ENCODE measurements at regions not wholly inside any gene's neighbourhood (a gene's known extent, or its start where the extent isn't known, plus 50 kb on each side); places are given as distances from the start of the nearest gene placed in this dataset.

GRCh38 chr5:158570502-158570901, 529.2 kb downstream of the EBF1 start:
- intact Hi-C loops (cut with micrococcal nuclease): no loop called here
- no peak for TF ChIP-seq CTCF (IDR thresholded peaks at IDR 0.05; ENCODE audit: borderline replicate concordance)
- no peak for DNase-seq
- Histone ChIP-seq H3K36me3 (no peaks in the 10 kb centered on the region), H3K4me1 (no peaks in the 10 kb centered on the region), H3K27ac (replicated peaks) (no peak overlapping the region), H3K4me3 (no peak overlapping the region), H3K9me3 (replicated peaks) (peaks cover 7% of the 10 kb centered on the region), H3K27me3 (ENCODE audit: low read depth) (no peaks in the 10 kb centered on the region)

DNA sequence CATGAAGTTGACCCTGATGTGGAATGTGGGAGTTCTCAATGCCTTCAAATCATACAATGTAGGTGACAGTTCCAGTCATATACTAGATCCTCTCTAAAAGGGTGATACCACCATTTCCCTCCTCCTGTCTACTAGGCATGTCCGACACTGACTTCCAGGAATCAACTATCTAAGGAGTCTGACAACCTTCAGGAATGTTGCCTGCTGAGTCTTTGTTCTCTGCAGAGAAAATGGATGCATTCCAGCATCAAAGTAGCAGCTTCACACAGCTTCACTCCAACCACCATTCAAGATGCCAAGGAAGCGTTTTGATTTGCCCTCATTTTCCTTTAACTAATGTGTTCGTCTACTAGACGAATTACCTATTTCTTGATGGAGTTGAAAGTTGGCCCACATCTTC, 530.2 kb downstream of the EBF1 start:
- DNase-seq: no peak
- Histone ChIP-seq H3K9me3 (replicated peaks) (no peaks in the 10 kb centered on the region), H3K4me1 (no peaks in the 10 kb centered on the region), H3K36me3 (no peaks in the 10 kb centered on the region), H3K4me3 (no peak overlapping the region), H3K27ac (replicated peaks) (no peak overlapping the region), H3K27me3 (ENCODE audit: low read depth) (no peaks in the 10 kb centered on the region)
- intact Hi-C loops (cut with micrococcal nuclease): no loop called here
- no peak for TF ChIP-seq CTCF (IDR thresholded peaks at IDR 0.05; ENCODE audit: borderline replicate concordance)

- Histone ChIP-seq H3K36me3 (no peaks in the 10 kb centered on the region), H3K27me3 (ENCODE audit: low read depth) (no peaks in the 10 kb centered on the region), H3K4me1 (no peaks in the 10 kb centered on the region), H3K9me3 (replicated peaks) (no peaks in the 10 kb centered on the region), H3K27ac (replicated peaks) (no peak overlapping the region), H3K4me3 (no peak overlapping the region)
- intact Hi-C loops (cut with micrococcal nuclease): no loop called here
- no peak for TF ChIP-seq CTCF (IDR thresholded peaks at IDR 0.05; ENCODE audit: borderline replicate concordance)
- no peak for DNase-seq
Measured at GRCh38 chr5:158565017-158565789, 534.5 kb downstream of the EBF1 start.

DNA sequence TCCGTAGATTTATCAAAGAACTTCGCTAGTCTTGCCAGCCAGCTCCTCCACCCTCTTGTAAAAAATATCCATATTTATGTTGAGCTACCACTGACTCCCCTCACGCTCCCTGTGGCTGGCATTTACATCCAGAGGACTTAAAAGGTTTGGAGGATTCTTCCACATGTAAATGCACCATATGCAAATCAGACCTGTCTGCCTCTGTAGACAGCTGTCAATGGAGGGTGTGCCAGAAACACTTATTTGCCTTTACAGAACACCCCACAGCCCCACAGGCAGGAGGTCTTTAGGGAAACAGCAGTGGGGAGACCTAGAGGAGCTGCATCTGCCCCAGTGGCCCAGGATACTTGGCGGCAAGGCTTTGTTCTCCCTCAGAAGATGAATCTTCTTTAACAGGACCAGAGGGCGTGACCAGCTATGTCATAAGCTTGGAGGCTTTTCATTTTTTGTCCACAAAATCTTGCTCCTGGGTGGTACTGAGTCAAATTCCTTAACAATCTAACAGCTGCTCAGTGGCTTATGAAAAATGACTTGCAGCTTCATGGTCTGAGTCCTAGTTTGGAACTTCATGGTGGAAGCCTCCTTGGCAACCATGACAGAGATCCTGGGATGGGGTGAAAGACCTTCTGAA, 535.8 kb downstream of the EBF1 start:
- H3K4me3 ChIP-seq: no peak overlapping the region
- no peaks in the 10 kb centered on the region for H3K27me3 ChIP-seq (ENCODE audit: low read depth)
- no peak overlapping the region for H3K27ac ChIP-seq (replicated peaks)
- no peak for TF ChIP-seq CTCF (IDR thresholded peaks at IDR 0.05; ENCODE audit: borderline replicate concordance)
- H3K9me3 ChIP-seq (replicated peaks): no peaks in the 10 kb centered on the region
- H3K36me3 ChIP-seq: no peaks in the 10 kb centered on the region
- intact Hi-C loops (cut with micrococcal nuclease): no loop called here
- no peak for DNase-seq
- no peaks in the 10 kb centered on the region for H3K4me1 ChIP-seq

DNA sequence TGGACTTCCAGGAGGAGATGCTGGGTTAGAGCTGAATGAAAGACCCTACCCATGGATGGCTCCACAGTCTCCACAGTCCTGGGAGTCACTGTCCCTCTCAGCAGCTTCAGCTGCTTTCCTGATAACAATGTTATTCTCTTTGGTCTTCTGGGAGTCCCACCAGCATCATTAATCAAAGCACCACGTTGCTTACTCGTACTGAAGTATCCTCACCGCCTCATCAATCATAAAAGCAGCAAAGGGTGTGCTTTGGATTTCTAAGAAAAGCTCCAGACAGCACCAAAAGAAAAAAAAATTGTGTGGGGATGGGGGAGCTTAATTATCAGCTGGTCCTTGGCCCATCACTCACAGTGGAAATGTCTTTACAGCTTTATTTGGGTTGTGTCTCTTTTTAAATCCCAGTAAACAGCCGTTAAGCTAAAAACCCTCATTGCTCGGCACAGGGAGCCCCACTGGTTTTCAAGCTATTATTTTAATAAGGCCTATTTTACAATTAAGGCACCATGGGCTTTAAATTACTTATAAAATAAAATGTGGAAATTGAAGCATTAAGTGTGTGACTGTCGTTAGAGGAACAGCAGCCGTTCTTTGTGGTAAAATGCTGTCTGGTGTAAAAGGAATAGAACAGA, 538.0 kb downstream of the EBF1 start:
- Histone ChIP-seq H3K9me3 (replicated peaks) (no peaks in the 10 kb centered on the region), H3K36me3 (no peaks in the 10 kb centered on the region)
- intact Hi-C loops (cut with micrococcal nuclease): no loop called here

More for the DNA sequence above, 538.0 kb downstream of the EBF1 start:
- no peak for DNase-seq
- H3K27ac ChIP-seq (replicated peaks): no peak overlapping the region
- no peaks in the 10 kb centered on the region for H3K27me3 ChIP-seq (ENCODE audit: low read depth)
- H3K4me1 ChIP-seq: no peaks in the 10 kb centered on the region
- TF ChIP-seq CTCF (IDR thresholded peaks at IDR 0.05; ENCODE audit: borderline replicate concordance): no peak
- no peak overlapping the region for H3K4me3 ChIP-seq

Data from left ventricle myocardium inferior (tissue), 1 donor.